ENCODE measurements at regions not wholly inside any gene's neighbourhood (a gene's known extent, or its start where the extent isn't known, plus 50 kb on each side); places are given as distances from the start of the nearest gene placed in this dataset.
"Not testable (repeated sequence)": the region's sequence is repeated elsewhere in the genome, so short reads cannot be mapped to it uniquely, and the experiment has no call there.

GRCh38 chr6:153553627-153554026 lies 422.5 kb upstream of the RGS17 start:
- peak; percentile 3 for DNase-seq (ENCODE audit: low spot score)

GRCh38 chr6:153539602-153540001 lies 408.5 kb upstream of the RGS17 start:
- no peak for DNase-seq (ENCODE audit: low spot score)

DNA sequence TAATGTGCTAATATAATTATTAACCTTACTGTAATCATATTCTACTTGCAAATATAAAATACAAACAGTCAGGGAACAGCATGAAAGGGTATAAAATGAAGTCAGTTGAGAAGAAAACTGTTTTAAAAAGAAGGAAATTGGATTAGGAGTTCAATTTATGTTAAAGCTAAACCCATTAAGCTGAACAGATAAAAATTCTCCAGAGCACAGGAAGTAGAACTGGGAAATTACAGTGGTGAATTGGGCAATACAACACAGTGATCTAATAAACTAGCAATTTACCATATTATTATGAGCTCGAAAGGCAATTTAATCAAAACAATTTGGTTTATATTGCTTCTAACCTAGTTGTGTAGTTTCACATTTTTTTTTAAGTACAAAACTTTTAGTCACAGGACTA lies 407.4 kb upstream of the RGS17 start:
- no peak for DNase-seq (ENCODE audit: low spot score)

GRCh38 chr6:153537422-153537821 lies 406.3 kb upstream of the RGS17 start:
- no peak for DNase-seq (ENCODE audit: low spot score)

- DNase-seq (ENCODE audit: low spot score): no peak
Measured at GRCh38 chr6:153526479-153526878, 395.4 kb upstream of the RGS17 start.

DNA sequence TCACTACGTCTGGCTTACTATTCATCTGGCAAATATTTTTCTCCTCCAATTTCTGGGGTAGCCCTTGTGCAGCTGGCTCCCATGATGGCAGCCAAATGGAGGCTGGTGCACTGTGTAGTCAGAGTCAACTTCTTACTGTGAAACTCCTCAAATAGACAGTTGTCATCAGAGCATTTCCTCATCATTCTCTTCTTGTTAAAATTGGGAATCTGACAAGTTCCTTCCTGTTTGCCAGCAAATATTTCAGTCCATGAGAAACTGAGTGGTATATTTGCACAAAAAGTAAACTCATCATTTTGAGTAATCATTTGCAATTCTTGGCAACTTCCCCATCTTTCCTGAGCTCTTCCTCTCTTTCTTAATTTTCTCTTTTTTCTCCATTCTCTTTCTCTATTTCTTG lies 394.9 kb upstream of the RGS17 start:
- DNase-seq (ENCODE audit: low spot score): no peak

DNA sequence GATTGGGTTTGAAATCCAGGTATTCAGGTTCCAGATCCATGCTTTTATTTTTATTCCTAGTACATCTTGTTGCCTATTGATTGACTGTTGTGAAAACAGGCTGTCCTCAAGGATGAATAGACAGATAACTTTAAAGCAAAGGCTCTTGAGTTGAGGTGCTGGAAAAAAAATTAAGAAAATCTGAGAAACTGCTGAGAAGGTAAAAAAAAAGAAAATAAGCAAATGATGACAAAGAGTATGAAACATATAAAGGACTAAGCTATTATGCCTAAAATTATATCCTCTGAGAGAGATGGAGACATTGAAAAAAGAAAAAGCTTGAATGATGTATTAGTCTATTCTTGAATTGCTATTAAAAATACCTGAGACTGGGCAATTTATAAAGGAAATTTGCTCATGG lies 392.3 kb upstream of the RGS17 start:
- DNase-seq (ENCODE audit: low spot score): no peak

DNA sequence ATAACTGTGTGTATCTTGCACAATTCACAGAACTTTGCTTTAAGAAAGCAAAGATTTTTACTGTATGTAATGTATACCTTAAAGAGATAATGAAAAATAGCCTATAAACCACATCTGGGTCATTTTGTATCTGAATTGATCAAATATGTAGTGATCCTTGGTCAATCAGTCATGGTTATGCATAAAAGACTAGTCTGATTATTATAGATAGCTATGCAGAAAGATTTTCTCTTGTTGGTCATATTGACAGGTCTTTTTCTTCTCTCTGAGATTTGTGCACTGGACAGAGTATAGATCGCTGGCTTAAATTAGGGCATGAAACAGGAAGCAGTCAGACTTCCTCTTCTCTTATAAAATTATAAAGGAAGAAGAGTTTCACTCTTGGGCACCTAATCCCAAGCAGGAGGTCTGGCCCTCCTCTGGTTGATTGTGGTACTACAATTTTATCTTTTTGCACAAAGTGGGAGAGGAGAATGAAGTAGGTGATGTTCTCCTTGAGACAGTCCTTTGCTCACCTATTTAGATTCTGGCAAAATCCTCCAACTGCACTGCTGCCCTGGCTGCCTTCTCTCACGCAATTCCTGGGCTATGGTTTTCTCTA lies 380.9 kb upstream of the RGS17 start:
- peak; percentile 17 for DNase-seq (ENCODE audit: low spot score)

DNA sequence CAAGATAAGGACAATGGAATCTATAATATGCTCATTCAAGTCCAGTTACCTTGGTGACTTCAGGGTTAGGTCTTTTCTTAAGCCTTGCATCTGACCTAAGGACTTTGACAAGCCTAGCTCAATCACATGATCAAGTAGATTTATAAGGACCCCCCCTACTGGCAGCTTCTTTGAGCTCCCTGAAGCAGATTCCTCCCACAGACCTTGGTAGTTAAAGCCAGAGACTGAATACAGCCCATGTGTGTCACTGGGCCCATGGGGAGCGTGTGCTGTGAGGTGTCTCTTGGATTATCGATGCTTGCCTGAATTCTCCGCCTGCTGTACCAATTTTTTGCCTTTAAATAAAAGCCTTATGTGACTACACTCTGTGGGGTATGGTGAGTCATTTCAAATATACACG lies 372.7 kb upstream of the RGS17 start:
- no peak for DNase-seq (ENCODE audit: low spot score)

DNA sequence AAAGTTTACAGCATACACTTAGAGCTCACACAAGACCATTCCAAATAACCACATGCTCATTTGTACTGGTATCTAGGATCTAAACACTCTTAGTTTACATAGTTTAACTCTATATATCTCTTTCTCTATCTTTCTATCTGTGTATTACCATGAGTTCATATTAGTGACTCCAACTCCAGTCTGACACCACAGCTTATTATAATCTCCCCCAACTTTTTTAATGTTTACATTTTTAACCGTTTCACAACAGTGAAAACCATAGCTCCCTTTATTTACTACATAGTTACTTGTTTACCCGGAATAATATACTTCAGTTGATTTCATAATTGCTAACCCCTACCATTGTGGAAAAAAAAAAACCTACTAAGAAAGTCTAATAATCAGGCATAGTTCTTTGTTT lies 362.4 kb upstream of the RGS17 start:
- no peak for DNase-seq (ENCODE audit: low spot score)

DNA sequence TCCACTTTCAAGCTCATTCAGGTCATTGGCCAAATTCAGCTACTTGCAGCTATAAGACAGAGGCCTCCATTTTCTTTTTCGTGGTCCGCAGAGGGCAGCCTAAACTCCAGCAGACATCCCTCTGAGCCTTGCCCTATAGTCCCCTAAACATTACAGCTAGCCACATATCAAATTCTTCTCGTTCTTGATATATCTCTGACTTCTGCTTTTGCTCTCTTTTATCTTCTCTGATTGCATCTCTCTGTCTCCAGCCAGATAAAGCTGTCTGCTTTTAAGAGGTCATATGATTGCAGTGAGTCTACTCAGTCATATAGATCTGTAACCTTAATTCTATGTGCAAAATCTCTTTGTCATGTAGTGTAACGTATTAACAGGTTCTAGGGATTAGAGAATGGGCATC lies 358.4 kb upstream of the RGS17 start:
- DNase-seq (ENCODE audit: low spot score): no peak

DNA sequence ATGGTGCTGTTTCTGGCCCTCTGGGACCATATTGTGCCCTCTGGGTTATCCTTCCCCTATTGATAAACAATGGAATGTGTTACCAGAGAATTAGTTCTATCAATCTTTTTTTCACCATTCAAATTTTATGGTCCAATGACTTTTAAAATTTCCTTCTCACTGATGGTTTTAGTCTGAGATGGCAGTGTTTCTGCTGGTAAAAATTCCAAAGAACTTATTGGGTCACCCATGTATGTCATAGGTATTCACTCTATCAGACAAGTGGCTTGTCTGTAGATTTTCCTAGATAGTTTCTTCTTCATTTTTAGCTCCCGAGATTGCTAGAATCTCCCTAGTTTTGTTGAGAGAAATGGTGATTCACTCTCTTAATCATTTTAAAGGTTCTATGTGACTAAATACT lies 357.2 kb upstream of the RGS17 start:
- no peak for DNase-seq (ENCODE audit: low spot score)

GRCh38 chr6:153485072-153485471 lies 354.0 kb upstream of the RGS17 start:
- DNase-seq (ENCODE audit: low spot score): no peak

DNA sequence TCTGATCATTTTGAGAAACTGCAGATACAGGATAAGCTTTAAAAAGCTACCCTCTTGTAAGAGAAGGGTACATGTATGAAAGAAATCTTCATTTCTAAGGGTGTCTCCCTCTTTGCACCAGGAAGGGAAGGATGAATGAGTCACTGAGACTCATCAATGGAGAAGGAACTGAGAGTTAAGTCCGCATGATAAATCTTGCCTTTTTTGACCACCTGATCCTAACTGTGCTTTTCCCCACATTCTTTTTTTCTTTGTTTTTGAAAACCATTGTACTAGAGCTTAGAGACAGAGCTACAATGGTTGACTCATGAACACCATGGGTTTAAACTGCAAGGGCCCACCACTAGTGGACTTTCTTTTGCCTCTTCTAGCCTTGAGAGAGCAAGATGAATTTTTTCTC lies 353.0 kb upstream of the RGS17 start:
- DNase-seq (ENCODE audit: low spot score): no peak

- no peak for DNase-seq (ENCODE audit: low spot score)
Measured at GRCh38 chr6:153476243-153476642, 345.2 kb upstream of the RGS17 start.

DNA sequence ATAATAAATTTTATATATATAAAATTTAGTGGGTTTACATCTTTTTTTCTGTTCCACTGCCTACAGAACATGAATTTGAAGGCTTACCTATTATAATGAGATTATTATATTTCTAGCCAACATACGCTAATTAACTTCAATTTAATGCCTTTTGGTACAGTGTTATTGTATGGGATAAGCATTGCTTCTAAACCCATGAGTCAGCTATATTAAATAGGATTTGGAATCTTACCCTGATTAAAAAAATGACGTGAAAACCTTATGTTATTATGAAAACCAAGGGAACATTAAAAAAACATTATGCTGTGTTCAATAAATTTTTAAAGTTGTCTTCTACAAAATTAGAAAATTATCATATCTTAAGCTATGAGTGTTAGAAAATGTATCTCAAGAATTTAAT lies 334.0 kb upstream of the RGS17 start:
- DNase-seq (ENCODE audit: low spot score): no peak

DNA sequence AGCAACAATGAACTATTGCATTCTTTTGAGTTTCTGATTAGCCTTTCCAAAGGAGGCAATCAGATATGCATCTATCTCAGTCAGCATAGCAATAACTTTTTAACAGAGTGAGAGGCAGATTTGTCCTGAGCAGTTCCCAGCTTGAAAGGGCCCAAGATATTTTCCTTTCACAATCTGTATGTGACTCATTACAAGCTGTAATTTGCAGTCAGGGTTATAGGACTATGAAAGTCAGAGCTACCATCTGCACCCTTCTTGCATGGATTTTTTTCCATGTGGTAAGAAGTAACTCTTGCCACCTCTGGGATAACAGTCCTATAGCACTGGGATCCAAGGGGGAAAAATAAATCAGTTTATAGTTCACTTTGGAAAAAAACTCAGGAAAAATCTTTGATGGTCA lies 318.2 kb upstream of the RGS17 start:
- DNase-seq (ENCODE audit: low spot score): no peak

GRCh38 chr6:153442749-153443148 lies 311.7 kb upstream of the RGS17 start:
- DNase-seq (ENCODE audit: low spot score): not testable (repeated sequence)

- DNase-seq (ENCODE audit: low spot score): no peak
Measured at GRCh38 chr6:153442096-153442495, 311.0 kb upstream of the RGS17 start.

- no peak for DNase-seq (ENCODE audit: low spot score)
Measured at GRCh38 chr6:153437193-153437592, 306.1 kb upstream of the RGS17 start.

DNA sequence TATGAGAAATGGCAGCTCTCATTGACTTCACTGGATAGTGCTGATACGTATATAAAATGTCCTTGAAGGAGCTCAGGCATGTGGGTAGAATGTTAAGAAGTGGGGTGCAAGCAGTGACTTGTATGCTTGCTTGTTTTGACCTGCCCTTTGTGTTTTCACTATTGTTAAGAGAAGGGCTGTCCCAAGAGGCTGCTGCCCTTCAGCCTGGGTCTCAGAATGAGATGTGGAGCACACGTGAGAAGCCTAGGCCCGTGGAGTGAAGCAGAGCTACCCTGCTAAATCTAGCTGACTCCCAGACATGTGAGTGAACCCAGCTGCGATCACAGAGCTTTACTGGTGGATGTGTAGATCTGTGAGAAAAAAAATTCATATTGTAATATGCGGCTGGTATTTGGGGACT lies 305.3 kb upstream of the RGS17 start:
- no peak for DNase-seq (ENCODE audit: low spot score)

DNA sequence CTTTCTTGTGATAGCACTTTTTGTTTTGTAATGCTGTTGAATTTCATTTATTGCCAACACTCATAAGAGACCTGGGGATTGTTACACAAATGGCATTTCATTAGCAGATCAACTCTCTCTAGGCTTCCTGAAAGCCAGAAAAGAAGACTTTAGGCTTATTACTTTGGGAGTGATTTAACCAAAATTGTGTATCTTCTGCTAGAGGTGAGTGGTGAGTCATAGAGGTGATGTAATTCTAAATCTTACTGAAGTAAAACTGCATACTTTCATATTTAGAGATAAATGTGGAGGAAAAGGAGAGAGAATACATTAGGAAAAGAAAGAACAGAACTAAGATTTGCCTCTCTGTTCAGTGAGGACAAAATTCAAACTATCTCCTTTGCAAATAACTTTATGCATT lies 304.7 kb upstream of the RGS17 start:
- no peak for DNase-seq (ENCODE audit: low spot score)

DNA sequence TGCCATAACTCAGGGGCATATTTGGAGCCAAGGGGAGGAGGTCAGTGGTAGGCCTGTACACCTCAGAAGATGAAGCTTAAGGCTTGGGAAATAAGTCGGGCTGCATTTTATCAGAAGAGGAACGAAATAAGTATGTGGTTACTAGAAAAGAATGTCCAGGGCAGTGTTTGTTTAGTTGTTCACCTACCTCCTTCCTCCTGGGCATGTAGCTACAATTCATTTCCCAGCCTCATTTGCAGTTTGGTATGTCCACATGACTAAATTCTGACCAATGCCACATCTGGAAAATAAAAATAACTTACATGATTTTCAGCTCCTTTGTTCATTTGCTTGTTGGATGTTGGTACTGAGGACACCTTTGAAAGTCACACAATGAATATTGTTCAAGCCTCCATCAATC lies 294.5 kb upstream of the RGS17 start:
- DNase-seq (ENCODE audit: low spot score): no peak

DNA sequence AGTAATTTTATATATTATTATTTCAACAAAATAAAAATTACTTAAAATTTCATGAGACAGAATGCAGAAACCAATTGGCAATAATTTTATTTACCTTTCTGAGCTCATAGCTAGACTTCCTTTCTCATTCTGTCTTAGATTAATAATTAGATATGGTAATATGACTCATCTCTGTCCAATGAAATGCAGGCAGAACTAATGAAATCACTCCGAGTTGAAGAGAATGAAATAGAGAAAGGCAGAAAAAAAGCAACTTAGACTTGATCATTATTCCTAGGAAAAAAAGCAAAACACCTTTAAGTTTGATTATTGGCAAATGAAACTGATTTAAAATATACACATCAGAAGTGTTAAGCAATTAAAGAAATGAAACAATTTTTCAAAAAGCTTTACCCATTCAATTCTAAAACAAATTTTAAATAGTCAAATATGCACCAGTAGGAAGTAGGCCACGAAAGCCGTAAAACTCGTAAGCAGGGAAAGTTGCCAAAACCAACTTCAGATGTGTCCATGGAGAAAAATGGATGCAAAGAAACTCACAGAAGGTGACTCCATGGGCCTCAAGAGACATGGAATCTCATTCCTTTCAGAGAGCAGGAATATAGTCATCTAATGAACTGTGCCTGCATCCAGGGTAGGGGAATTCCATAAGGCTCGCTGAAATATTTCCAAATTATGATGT lies 293.8 kb upstream of the RGS17 start:
- DNase-seq (ENCODE audit: low spot score): no peak
